Frontal cortex (tissue), 3 donors: ENCODE measurements at regions not wholly inside any gene's neighbourhood (a gene's known extent, or its start where the extent isn't known, plus 50 kb on each side); places are given as distances from the start of the nearest gene placed in this dataset.
"Not testable (repeated sequence)": the region's sequence is repeated elsewhere in the genome, so short reads cannot be mapped to it uniquely, and the experiment has no call there.

Experiments
- DNase-seq, 2 donors: peaks; one replicate each; pipeline ENCODE4 v3.0.0; 2012; ENCODE audit warnings: low spot score in 2 of 2
- FAIRE-seq: peaks from 2 replicates; lab custom pipeline; 2012; peaks lifted over from hg19 to GRCh38; lab: Jason Lieb, UNC
- donor health status: control.
- donor health status: control.
- donor health status: control.

DNA sequence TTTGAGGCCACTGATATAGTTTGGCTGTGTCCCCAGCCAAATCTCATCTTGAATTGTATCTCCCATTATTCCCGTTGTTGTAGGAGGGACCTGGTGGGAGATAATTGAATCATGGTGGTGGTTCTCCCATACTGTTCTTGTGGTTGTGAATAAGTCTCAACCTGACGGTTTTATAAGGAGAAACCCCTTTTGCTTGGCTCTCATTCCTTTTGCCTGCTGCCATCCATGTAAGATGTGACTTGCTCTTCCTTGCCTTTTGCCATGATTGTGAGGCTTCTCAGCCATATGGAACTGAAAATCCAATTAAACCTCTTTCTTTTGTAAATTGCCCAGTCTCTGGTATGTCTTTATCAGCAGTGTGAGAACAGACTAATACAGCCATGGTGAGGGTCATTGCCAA lies 431.6 kb upstream of the ID2 start:
- not testable (repeated sequence) for FAIRE-seq, DNase-seq

DNA sequence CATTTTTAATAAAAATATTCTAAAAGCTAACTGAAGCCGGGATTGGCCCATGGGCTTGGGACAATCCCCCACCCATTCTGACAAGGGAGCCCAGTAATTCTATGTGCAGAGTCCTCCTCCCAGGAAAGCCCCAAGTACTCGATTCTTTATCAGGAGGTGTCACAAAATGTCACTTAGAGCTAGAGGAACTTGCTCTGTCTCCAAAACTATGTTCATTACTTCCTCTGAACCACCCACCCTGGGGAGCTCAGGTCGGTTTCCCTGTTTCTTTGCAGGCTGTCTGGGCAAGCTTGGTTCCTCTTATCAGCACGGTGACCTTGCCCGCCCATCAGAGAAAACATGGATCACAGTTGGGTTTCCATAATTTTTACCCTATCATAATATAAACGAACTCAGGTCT lies 430.6 kb upstream of the ID2 start:
- no peak for FAIRE-seq

DNA sequence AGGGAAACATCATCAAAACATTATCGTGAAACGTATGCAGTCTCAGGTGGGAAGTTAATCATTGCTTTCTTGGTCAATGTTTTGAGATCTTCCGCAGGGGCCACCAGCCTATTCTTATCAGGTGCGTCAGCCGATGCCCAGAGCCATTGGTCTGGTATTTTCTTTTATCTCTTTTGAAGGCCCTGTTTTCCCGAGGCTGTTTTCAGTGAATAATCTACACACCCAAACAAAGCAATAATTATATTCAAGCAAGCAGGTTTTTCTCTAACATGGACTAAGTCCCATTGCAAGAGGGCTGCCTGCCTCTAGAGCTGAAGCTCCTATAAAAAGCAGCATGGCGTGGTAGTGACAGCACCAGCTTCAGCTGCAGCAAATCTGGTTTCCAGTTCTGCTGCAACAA lies 430.0 kb upstream of the ID2 start:
- FAIRE-seq (no peak), DNase-seq (no peak)

More for the DNA sequence above, 430.6 kb upstream of the ID2 start:
- no peak for DNase-seq

DNA sequence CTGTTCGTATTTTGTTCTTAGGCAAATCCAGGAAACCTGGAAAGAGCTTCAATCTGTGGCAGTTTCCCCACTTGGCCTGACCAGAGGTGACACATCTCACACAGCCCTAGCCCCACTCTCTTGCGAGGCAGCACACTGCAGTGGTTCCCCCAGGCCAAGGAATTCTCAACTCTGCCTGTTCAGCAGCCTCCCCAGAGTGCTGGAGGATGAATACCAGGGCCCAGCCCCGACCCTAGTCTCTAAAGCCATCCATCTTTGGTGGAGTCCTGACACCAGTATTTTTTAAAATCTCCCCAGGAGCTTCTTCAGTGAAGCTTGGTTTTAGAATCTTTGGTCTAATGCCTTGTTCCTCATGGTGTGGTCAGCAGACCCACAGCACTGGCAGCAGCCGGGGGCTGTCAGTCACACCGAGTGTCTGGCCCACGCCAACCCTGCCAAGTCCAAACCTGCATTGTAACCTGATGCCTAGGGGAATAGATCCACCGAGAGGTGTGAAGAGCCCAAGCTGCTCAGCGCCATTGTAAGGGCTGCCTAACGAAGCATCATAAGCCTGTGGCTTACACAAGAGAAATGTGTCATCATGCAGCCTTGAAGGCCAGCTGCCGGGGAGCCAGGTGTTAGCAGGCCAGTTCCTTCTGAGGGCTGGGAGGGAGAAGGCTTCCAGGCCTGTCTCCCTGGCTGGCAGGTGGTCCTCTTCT lies 428.7 kb upstream of the ID2 start:
- FAIRE-seq: no peak
- no peak for DNase-seq

DNA sequence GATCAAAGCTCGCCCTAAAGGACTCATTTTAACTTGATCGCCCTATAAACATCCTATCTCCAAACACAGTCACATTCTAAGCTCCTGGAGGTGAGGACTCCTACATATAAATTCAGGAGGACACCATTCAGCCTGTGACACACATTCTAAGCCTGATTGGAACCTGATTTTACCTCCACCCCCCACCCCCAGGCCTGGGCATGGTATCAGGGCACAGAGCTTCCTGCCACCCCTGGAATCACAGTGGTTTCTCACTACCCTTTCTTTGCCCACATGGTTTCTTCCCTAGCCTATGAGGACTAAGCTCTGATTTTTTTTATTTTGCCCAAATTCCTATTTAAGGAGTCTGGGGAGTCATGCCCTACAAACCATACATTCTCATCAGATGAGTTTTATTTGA lies 428.1 kb upstream of the ID2 start:
- no peak for FAIRE-seq

DNA sequence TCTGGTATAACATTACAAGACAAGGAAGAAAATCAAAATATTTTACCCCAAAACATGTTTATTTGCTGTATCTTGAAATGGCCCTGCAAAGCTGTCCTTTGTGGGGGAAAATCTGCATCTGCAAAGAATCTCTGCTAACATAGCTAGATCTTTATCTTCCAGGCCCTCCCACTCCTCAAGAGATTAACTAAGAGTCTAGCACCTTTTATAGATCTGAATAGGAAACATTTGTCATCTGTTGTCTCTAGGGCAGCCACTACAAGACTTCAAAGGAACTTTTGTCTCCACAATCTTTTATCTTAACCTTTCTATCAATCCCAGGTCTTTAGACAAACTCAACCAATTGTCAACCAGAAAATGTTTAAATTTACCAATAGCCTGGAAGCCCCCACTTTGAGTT lies 427.6 kb upstream of the ID2 start:
- not testable (repeated sequence) for FAIRE-seq

More for the DNA sequence above, 428.1 kb upstream of the ID2 start:
- DNase-seq: no peak

DNA sequence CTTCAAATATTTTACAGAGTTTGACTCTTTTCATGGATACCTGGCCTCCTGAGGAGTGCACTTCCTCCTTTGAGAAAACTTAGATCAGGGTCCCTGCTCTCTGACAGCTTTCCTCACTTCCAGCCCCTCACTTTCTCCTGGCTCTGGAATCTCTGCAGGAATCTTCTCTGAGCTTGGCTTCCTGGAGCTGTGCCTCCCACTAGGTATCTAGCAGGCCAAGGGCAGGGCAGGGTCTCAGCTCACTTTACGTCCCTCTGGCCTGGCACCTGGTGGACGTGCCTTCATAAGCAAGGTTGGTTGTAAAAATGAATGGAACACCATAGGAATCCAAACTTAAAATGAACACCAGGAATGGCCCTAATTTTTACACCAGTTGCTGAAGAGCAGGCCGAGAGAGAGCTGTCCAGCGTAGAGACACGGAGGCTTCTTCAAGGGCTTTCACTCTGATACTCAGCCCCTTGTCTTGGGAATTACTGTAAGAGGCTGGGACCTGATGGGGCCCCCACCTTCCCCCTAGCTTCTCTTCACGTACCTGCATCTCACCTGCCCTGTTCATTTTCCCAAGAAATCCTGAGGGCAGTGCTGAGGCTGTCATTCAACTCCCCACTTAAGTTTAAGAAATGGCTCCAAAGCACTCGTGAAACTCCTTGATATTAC lies 426.9 kb upstream of the ID2 start:
- FAIRE-seq (no peak), DNase-seq (no peak)

More for the DNA sequence above, 427.6 kb upstream of the ID2 start:
- DNase-seq: not testable (repeated sequence)

DNA sequence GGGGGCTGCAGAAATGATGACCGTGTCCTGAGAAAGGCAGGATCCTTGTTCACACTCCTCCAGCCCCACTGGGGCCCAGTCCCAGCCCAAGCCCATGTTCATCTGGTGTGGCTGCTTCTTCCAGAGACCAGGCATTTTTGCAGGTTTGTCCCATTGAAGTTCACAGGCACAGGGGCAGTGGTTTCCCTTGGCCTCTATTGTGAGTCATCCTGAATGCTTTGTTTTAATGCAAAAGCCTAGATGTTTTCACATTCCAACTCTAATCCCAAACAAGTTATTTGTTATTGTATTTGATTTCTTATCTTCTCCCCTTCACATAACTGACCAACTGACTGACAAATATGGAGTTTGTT lies 426.4 kb upstream of the ID2 start:
- FAIRE-seq (no peak), DNase-seq (no peak)

DNA sequence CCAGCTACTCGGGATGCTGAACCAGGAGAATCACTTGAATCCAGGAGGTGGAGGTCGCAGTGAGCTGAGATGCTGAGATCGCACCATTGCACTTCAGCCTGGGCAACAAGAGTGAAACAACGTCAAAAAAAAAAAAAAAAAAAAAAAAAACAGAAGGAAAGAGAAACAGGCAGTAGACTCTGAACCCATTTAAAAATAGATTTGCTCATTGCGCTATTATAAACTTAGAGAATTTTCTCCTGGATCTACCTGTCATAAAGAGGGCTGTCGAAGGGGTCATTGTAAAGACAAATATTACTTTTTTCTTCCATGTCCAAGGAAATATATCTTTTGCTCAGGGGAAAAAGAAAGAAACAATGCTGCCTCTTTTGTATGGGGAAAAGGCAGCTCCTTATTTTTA lies 425.0 kb upstream of the ID2 start:
- DNase-seq: no peak

DNA sequence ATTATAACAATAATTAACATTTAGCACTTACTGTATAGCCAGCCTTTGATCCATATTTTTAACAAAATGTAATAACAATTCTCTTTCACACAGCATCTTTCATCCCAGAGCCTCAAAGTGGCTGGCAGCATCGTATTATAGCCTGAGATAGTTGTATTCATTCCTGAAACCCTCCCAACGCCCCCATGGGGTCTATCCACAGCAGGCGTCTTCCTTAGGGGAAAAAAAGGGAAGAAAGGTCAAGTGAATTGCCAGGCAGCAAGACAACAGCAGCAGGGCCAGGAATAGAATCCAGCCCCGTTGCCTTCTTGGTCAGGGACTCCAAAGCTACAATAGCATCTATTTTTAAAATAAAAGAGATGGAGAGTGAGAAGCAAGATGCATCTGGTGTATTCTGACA lies 424.4 kb upstream of the ID2 start:
- FAIRE-seq (no peak), DNase-seq (no peak)

More for the DNA sequence above, 425.0 kb upstream of the ID2 start:
- no peak for FAIRE-seq

DNA sequence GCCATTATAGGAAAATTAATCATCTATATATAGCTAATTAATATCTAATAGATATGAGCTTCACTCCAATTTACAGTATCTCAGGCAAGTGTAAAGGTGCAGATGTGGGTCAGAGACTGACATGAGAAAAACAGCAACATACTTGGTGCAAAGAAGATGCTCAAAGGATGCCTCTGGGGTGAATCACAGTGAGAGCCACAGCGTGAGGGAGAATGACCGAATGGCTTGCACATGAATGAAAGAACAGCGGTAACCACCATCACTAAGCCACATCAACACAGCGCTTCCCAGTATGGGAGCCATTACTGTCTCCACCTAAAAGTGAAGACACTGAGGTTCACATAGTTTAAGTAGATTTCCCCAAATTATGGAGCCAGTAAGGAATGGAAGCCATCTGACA lies 423.4 kb upstream of the ID2 start:
- DNase-seq (no peak), FAIRE-seq (no peak)

DNA sequence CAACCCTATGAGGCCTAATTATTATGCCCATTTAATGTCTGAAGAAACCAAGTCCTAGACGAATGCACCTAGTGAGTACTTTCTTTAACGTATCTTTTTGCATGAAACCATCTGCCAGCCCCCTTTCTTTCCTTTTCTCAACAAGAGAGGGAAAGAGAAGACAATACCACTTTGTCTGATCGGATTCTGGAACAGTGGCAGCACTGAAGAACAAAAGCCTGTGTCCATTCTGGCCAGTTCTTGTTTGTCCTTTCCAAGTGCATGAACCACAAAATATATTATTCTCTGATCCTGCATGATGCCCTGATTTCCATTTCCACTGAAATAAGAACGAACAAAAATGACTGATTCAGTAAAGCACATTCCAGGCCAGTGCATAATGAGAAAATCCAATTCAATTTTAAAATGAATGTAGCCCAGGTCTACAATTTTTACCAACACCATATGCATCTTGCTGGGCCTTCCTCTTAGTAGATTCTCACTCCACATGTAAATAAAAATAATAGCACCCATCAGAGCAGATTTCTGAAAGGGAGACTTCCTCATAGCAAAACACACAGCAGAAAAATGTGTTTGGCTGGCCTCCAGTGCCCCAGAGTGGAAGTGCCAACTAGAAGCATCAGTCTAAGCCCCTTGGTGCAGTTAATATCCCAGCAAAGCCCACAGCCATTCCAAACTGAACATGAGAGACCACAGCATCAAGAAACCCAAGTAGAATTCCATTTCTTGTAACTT lies 422.6 kb upstream of the ID2 start:
- FAIRE-seq (peak; percentile 93), DNase-seq (peak in 1 of 2 donors; percentile 50)

DNA sequence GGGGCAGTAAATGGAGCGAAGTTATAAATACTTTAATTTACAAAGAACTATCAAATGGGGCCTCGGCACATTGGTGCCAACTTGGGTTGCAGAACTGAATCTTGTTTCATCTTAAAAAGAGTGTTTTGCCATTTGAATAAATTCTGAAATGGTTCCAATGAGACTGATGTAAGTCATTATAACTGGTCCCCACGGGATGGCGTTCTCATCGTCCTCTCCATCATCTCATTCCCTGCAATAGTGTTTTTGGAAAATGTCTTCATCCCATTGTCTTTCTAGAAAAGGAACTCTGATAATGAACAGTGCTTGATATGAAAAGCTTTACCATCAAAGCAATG lies 422.0 kb upstream of the ID2 start:
- no peak for DNase-seq
- no peak for FAIRE-seq

DNA sequence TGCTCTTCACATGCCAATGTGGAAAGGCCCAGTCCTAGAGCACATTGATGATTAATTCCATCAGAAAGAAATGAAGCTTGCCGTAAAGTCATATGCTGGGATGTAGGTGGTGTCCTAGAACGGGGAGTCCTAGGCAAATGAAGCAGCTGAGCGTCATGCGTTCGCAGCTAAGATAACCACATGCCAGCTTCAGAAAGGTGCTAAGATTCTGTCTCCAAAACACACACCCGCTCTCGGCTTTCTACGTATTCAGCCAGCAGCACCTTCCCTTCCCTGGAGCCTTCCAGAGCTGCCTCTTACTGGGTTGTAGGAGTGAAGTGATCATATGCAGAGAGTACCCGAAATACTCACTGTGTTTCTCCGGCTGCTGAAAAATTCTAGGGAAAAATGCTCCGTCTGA lies 421.6 kb upstream of the ID2 start:
- FAIRE-seq (no peak), DNase-seq (no peak)

DNA sequence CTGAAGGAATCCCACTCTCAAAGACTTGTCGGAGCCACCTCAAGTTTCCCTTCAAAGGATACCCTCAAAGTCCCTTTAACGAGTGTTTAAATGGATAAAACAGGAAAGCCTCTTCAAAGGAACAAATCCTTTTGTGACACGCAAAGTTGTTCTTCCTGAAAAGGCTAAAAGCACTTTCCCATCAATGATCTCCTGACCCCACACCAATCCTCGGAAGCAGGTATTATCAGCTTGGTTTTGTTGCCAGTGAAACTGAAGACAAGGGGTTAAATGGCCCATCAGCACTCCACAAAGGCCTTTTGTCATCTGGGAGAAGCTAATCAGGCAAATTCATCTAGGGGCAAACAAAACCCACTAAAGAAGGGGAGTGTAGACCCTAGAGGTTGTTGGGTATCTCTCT lies 418.0 kb upstream of the ID2 start:
- FAIRE-seq (no peak), DNase-seq (no peak)

DNA sequence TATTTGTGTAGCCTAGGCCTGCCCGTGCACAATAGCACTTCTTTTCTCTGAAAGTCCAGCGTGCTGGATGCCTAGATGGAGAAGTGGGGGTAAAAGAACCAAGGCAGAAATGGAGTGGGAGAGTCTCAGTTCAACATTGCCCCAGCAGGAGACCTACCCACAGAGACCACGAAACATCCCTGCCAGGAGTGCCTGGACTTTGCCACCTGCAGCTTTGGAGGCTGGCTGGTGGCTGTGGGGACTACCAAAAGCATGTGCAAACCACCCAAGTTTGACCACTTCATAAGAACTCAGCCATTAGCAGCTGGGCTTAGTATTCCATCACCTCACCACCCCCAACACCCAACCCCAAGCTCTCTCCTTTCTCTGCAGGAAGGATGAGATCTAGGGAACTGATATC lies 416.9 kb upstream of the ID2 start:
- DNase-seq (no peak), FAIRE-seq (no peak)

DNA sequence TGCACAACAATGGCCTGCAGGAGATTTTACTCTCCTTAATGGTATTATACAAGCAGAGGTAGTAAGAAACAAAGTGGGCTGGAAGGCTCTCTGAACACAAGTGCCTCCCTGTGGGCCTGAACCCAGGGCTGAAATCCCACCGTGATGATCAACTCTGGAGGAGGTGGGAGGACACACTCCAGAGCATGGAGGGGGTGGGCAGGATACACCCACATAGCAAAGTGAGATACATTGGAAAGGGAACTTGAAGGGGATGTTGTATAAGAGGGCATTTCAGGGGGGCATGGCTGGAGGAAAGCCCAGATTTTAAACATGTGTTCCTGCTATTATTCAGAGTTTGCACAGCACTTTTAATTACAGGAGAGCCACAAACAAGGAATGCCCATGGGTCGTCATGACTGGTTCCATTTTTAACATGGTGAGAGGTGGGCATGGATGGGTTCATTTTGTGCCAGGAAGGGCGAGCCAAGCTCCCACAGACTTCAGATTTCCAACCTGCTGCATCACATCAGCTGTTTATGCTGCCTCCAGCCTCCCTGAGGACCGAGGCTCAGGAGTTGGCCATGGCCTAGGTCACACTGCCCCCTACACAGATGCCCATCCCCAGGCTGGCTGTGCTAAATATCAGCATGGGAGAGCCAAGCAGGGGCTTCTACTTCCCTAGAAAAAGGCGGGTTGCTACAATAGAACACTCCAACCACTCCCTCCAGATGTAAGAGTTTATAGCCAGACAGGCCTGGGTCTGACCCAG lies 416.2 kb upstream of the ID2 start:
- FAIRE-seq (no peak), DNase-seq (no peak)

DNA sequence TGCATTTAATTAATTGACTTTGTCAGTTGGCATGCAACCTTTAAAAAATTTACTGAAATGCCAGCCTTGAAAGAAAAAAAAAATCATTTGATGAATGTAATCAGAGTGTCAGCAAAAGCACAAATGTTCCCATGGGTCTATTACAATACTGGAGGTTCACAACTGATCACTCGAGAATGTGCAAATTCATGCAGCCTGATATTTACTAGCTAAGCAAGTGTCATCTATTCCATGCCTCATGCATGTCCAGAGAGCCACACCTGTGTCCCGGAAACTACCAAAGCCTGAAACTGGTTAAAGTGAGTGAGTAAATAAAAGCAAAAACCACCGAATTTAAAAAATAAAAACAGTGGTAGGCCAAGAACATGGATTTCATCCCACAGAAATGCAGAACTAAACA lies 415.3 kb upstream of the ID2 start:
- no peak for DNase-seq
- no peak for FAIRE-seq

DNA sequence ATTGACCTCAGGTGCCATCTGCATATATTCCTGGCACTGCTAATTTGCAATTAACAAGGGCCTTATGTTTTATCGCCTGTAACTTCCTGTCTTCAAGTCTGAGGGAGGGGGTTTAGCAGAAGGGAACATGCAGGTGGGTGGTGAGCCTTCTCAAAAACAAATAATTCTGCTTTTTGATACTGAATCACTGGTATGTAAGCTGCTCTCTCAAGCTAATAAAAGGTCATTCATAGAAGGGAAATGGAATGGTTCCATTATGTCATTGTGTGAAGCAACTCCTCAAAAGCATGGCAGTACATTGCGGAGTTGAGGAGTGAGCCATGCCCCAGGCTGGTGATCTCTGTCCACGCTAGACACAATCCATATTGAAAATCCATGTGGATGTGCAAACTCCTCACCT lies 414.8 kb upstream of the ID2 start:
- FAIRE-seq (no peak), DNase-seq (no peak)

DNA sequence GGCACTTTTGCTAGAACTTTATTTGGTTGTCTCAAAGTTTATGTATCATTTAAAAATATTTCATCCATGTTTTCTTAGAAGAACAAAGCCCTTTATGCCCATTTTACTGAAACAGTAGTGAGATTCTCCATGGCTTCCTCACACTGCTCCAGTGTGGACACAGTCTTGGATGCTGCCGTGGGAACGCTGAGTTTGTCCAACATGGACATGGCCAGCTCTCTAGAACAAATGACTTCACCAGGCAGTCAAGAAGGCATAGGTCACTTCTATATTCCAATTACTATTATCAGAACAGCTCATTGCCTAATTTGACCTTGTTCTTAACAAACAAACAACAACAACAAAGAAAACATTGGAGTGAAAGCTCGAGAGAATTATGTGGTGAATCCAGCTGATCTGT lies 414.1 kb upstream of the ID2 start:
- FAIRE-seq (no peak), DNase-seq (no peak)
